Adrenal gland (tissue), 9 donors: ENCODE measurements at regions not wholly inside any gene's neighbourhood (a gene's known extent, or its start where the extent isn't known, plus 50 kb on each side); places are given as distances from the start of the nearest gene placed in this dataset.

ENCODE experiments used
- DNase-seq, 7 donors: peaks; one replicate each; pipeline ENCODE4 v3.0.0-alpha.2; 2019 to 2020
- H3K27ac ChIP-seq, 5 donors: fragments of 200-600 bp; sonication (generic) in 4 of 5; 1 replicate in 3 of 5; 2 replicates in 2 of 5; pipeline versions ENCODE4 v1.5.1 to v1.8.0; 2016 to 2020; ENCODE audit warnings: mild to moderate bottlenecking in 1 of 5
- H3K27me3 ChIP-seq: fragments of 200-600 bp; 2 replicates; pipeline ENCODE4 v1.8.0; 2021
- H3K36me3 ChIP-seq, 2 donors: fragments of 200-600 bp; replicated peaks in 1 of 2; 1 replicate in 1 of 2; 2 replicates in 1 of 2; pipeline versions ENCODE4 v1.5.1 to v1.8.0; 2018 to 2022
- H3K4me1 ChIP-seq, 2 donors: fragments of 200-600 bp; replicated peaks in 1 of 2; 1 replicate in 1 of 2; 2 replicates in 1 of 2; pipeline versions ENCODE4 v1.5.1 to v1.8.0; 2018 to 2021
- H3K4me3 ChIP-seq, 4 donors: fragments of 200-600 bp; sonication (generic) in 3 of 4; one replicate each; pipeline ENCODE4 v1.5.1; 2016 to 2018
- H3K9me3 ChIP-seq, 3 donors: fragments of 200-600 bp; sonication (generic) in 1 of 3; replicated peaks in 1 of 3; 1 replicate in 2 of 3; 2 replicates in 1 of 3; pipeline versions ENCODE4 v1.5.1 to v1.8.0; 2016 to 2021
- POLR2A ChIP-seq, 2 donors: fragments of 450-650 bp; IDR thresholded peaks; one replicate each; pipeline ENCODE4 v1.6.1; 2017; ENCODE audit warnings: antibody characterized with exemption in 2 of 2, mild to moderate bottlenecking in 2 of 2, moderate library complexity in 1 of 2
- WGBS, 4 donors: extraction: QIAGEN DNeasy Blood & Tissue Kit in 2 of 4; methylation state at CpG; one replicate each; pipeline versions ENCODE4 v1.1.5 to v1.1.7; 2013 to 2017; 5-methylcytosine and 5-hydroxymethylcytosine counted together
- intact Hi-C, 2 donors: fragments of 100-400 bp; cut with DNase I; formaldehyde crosslinking; loops; one replicate each; pipeline versions ENCODE4 v1.14.1 to v1.15.0; 2022 to 2023
- TF ChIP-seq, protein P1 (sequence below), 6 experiments: fragments of 450-650 bp in 4 of 6; fragments of 200-600 bp in 2 of 6; sonication (generic) in 1 of 6; IDR thresholded peaks; 1 replicate in 5 of 6; 2 replicates in 1 of 6; pipeline versions ENCODE4 v1.5.1 to v1.8.0; 2016 to 2021; ENCODE audit warnings: antibody characterized with exemption in 6 of 6, mild to moderate bottlenecking in 2 of 6, moderate library complexity in 1 of 6
- donor health status: healthy with polysubstance abuse.
- donor health status: Bipolar disorder and iron deficiency.
- donor health status: DM: yes; HTN: yes; CAD: no.
- donor health status: DM: no; HTN: no; CAD: no.
- donor health status: DM: no; HTN: no; CAD: no.

DNA sequence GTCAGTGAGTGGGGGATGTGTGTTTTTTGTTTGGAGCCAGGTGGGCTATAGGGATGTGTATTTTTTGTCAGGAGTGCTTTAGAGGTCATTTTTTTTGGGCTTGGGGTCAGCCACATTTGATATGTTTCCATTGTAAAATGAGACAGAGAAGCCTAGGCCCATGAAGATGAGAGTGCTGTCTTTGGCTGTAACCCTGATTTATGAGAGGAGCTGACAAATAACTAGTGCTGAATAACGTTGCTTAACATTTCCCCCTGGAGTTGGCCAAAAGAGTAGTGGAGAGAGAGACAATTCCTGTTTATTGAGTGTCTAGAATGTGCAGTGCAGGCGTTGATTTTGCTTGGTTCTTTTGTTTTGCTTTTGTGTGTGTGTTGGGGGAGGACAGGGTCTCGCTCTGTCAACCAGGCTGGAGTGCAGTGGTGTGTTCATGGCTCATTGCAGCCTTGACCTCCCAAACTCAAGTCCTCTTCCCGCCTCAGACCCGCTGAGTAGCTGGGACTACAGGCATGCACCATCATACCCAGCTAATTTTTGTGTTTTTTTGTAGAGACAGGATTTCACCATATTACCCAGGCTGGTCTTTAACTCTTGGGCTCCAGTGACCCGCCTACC, 64.7 kb downstream of the S1PR1 start:
- DNase-seq: peak in 1 of 7 donors; percentile 31
- intact Hi-C loops: no loop called here
- Histone ChIP-seq H3K4me1 (peaks cover 0 to 8% of the 10 kb centered on the region in 2 donors), H3K9me3 (no peaks in the 10 kb centered on the region), H3K27ac (no peak overlapping the region), H3K4me3 (no peak overlapping the region), H3K36me3 (no peaks in the 10 kb centered on the region), H3K27me3 (no peaks in the 10 kb centered on the region)
- WGBS, 4 donors: 62 to 76% (median 75%) methylated on average over 6 of the region's 6 CpGs
- TF ChIP-seq POLR2A (IDR thresholded peaks at IDR 0.05): no peak
- TF ChIP-seq, protein P1, sequence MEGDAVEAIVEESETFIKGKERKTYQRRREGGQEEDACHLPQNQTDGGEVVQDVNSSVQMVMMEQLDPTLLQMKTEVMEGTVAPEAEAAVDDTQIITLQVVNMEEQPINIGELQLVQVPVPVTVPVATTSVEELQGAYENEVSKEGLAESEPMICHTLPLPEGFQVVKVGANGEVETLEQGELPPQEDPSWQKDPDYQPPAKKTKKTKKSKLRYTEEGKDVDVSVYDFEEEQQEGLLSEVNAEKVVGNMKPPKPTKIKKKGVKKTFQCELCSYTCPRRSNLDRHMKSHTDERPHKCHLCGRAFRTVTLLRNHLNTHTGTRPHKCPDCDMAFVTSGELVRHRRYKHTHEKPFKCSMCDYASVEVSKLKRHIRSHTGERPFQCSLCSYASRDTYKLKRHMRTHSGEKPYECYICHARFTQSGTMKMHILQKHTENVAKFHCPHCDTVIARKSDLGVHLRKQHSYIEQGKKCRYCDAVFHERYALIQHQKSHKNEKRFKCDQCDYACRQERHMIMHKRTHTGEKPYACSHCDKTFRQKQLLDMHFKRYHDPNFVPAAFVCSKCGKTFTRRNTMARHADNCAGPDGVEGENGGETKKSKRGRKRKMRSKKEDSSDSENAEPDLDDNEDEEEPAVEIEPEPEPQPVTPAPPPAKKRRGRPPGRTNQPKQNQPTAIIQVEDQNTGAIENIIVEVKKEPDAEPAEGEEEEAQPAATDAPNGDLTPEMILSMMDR (IDR thresholded peaks at IDR 0.05): no peak

DNA sequence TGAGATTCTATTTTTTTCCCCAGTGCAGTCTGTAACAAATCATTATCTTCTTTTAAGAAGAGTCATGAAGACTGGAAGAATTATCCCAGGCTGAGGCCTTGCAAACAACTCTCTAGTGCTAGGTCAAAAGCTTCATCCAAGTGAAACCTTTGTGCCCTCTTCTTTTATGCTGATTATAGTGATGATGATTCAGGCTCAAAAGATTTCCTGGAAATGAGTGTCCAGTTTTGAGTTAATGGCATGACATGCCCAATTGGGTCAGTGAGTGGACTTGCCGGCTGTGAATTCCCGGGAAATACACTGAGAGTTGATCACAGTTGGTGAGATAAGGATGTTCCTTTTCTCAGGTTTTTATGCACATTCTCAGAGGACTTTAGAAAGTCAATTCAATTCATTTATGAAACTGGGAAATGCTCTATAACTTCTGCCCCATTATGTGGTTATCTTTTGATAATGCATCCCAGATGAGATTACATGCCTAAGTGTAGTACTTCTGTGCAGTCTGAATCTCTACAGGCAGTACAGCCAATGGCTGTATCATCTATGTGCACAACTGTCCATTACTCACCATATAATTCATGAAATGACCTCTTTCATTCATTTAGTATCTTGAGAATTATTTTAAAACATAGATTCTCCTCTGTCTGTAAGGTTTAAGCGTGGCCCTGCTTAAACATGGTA, 66.2 kb downstream of the S1PR1 start:
- no peaks in the 10 kb centered on the region for H3K27me3 ChIP-seq
- peaks cover 0 to 8% of the 10 kb centered on the region in 2 donors for H3K4me1 ChIP-seq
- H3K4me3 ChIP-seq: no peak overlapping the region
- no peak for TF ChIP-seq POLR2A (IDR thresholded peaks at IDR 0.05)
- TF ChIP-seq, protein P1 (IDR thresholded peaks at IDR 0.05): no peak
- H3K36me3 ChIP-seq: no peaks in the 10 kb centered on the region
- H3K27ac ChIP-seq: peak overlapping the region in 2 of 5 donors; percentile 21 to 25
- intact Hi-C loops: no loop called here
- peak in 6 of 7 donors; percentile 25 to 52 (median 42) for DNase-seq
- H3K9me3 ChIP-seq: no peaks in the 10 kb centered on the region
- WGBS, 4 donors: 17 to 57% (median 42%) methylated on average over 3 of the region's 3 CpGs

DNA sequence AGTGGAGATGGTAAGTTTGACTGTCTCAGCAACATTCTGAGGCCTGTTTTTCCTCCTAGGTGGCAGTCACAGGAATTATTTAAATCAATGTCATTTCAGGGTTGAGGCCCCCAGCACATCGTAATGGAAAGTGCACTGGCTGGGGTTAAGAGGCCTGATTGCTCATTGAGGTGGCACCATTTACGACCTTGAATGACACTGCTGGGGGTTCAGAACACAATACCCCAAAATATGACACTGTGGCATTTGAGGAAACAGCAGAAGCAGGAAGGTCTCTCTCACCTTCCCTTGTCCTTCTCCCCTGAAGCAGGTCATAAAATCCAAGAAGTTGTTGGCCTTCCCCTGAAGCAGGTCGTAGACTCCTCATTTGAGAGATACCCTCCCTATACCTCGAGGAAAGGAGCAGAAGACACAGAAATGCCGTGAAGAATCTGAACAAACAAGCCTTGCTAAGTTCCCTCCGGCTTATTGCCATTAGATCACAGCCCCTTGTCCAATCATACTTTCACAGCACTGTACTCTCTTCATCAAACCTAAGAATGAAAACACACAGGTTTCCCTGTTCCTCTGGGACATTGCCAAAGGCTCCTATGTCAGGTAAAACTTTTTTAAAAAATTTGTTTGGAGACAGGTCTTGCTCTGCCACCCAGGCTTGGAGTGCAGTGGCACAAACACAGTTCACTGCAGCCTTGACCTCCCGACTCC, 71.3 kb downstream of the S1PR1 start:
- 63 to 71% (median 69%) methylated on average over 7 of the region's 7 CpGs for WGBS, 4 donors
- intact Hi-C loops: loop anchor here (2.0 to 5.0 kb wide), 2 partner anchors 47 to 49 kb away; no protein-coding TSS in a partner anchor
- Histone ChIP-seq H3K4me3 (no peak overlapping the region), H3K36me3 (no peaks in the 10 kb centered on the region), H3K27ac (no peak overlapping the region), H3K27me3 (no peaks in the 10 kb centered on the region), H3K4me1 (peaks cover 0 to 8% of the 10 kb centered on the region in 2 donors), H3K9me3 (no peaks in the 10 kb centered on the region)
- DNase-seq: no peak
- TF ChIP-seq POLR2A (IDR thresholded peaks at IDR 0.05): no peak
- TF ChIP-seq, protein P1 (IDR thresholded peaks at IDR 0.05): no peak

DNA sequence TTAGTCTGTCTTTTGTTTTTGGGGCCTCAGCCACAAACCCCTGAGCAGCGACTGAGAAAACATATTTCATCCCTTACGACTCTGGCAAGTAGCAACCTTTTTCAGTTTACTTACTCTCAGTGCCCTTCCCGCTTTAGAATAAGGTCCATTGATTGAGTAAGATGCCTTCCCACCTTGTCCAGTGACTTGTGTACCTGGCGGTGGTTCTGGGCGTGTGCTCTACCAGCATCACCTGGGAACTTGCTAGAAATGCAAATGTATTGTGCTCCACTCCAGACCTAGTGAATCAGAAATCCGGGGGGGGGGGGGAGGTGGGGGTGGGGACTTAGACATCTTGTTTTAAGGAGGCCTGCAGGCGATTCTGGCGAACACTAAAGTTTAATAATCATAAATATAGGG, 72.1 kb downstream of the S1PR1 start:
- TF ChIP-seq, protein P1 (IDR thresholded peaks at IDR 0.05): no peak
- no peak for TF ChIP-seq POLR2A (IDR thresholded peaks at IDR 0.05)
- Histone ChIP-seq H3K36me3 (no peaks in the 10 kb centered on the region), H3K27me3 (no peaks in the 10 kb centered on the region), H3K4me1 (peaks cover 0 to 6% of the 10 kb centered on the region in 2 donors), H3K4me3 (no peak overlapping the region), H3K9me3 (no peaks in the 10 kb centered on the region), H3K27ac (no peak overlapping the region)
- intact Hi-C loops: loop anchor here (2.0 to 5.0 kb wide), 2 partner anchors 46 to 48 kb away; no protein-coding TSS in a partner anchor
- 18 to 23% (median 21%) methylated on average over 8 of the region's 8 CpGs for WGBS, 4 donors
- DNase-seq: no peak
